Ovary (tissue), 7 donors: ENCODE measurements at regions not wholly inside any gene's neighbourhood (a gene's known extent, or its start where the extent isn't known, plus 50 kb on each side); places are given as distances from the start of the nearest gene placed in this dataset. TPM values are rescaled to one million over a fixed set of nuclear protein-coding genes. Genes with fewer than 3 reads are reported as not detected.

Experiments
- DNase-seq, 5 donors: peaks; one replicate each; pipeline ENCODE4 v3.0.0-alpha.2; 2019 to 2020
- H3K27ac ChIP-seq, 2 donors: fragments of 200-600 bp; one replicate each; pipeline versions ENCODE4 v1.5.1 to v1.8.0; 2019 to 2022
- H3K27me3 ChIP-seq: fragments of 200-600 bp; one replicate; pipeline ENCODE4 v1.8.0; 2022
- H3K36me3 ChIP-seq: fragments of 200-600 bp; sonication (generic); one replicate; pipeline ENCODE4 v1.5.1; 2019
- H3K4me1 ChIP-seq: one replicate; pipeline ENCODE4 v1.8.1; 2013; ENCODE audit warnings: mild to moderate bottlenecking, moderate library complexity; ENCODE audit not compliant: insufficient read depth
- H3K4me3 ChIP-seq: fragments of 200-600 bp; sonication (generic); one replicate; pipeline ENCODE4 v1.5.1; 2017
- H3K9me3 ChIP-seq, 2 donors: fragments of 200-600 bp in 1 of 2; sonication (generic) in 1 of 2; one replicate each; pipeline versions ENCODE4 v1.5.1 to v1.8.1; 2013 to 2019; ENCODE audit warnings: mild to moderate bottlenecking in 1 of 2, moderate library complexity in 1 of 2
- CTCF ChIP-seq, 3 donors: fragments of 450-650 bp in 2 of 3; fragments of 200-600 bp in 1 of 3; IDR thresholded peaks; one replicate each; pipeline versions ENCODE4 v1.5.1 to v1.8.0; 2016 to 2022; ENCODE audit warnings: antibody characterized with exemption in 3 of 3, mild to moderate bottlenecking in 1 of 3
- EP300 ChIP-seq: sonication (generic); formaldehyde crosslinking; IDR thresholded peaks from one replicate; pipeline ENCODE4 v1.6.1; 2017; ENCODE audit warnings: antibody characterized with exemption
- POLR2A ChIP-seq: fragments of 450-650 bp; IDR thresholded peaks from one replicate; pipeline ENCODE4 v1.6.1; 2017; ENCODE audit warnings: antibody characterized with exemption, mild to moderate bottlenecking, moderate library complexity
- WGBS, 3 donors: extraction: QIAGEN DNeasy Blood & Tissue Kit in 1 of 3; methylation state at CpG; one replicate each; pipeline versions ENCODE4 v1.1.5 to v1.1.7; 2013 to 2017; 5-methylcytosine and 5-hydroxymethylcytosine counted together
- intact Hi-C, 4 donors: fragments of 100-400 bp; cut with DNase I; formaldehyde crosslinking; loops; one replicate each; pipeline versions ENCODE4 v1.11.0 to v1.15.1; 2022 to 2023
- small RNA-seq: library from RNA; depleted of rRNA; stranded (forward); fragments of <200 nt; gene quantifications from one replicate; pipeline ENCODE3, GENCODE V24; 2016
- donor health status: DM: no; HTN: no; CAD: no; lungs with moderate emphysema.
- donor health status: DM: no; HTN: no; CAD: no.
- donor health status: Bipolar disorder and iron deficiency.
- donor health status: DM: no; HTN: no; CAD: no.
- donor health status: DM: yes; HTN: yes; CAD: no.

GRCh38 chr1:218217040-218217439, 68.1 kb upstream of the RRP15 start:
- H3K36me3 ChIP-seq: no peaks in the 10 kb centered on the region
- intact Hi-C loops: no loop called here
- H3K4me1 ChIP-seq: no peaks in the 10 kb centered on the region
- no peak overlapping the region for H3K27ac ChIP-seq
- DNase-seq: no peak
- H3K9me3 ChIP-seq: no peaks in the 10 kb centered on the region
- TF ChIP-seq POLR2A (no peak), CTCF (IDR thresholded peaks at IDR 0.05) (no peak), EP300 (no peak)
- no peaks in the 10 kb centered on the region for H3K27me3 ChIP-seq
- WGBS, 3 donors: 37 to 48% (median 45%) methylated on average over 4 of the region's 4 CpGs
- no peak overlapping the region for H3K4me3 ChIP-seq

- Histone ChIP-seq H3K9me3 (no peaks in the 10 kb centered on the region), H3K27ac (no peak overlapping the region), H3K27me3 (no peaks in the 10 kb centered on the region), H3K4me1 (no peaks in the 10 kb centered on the region), H3K4me3 (no peak overlapping the region), H3K36me3 (no peaks in the 10 kb centered on the region)
- DNase-seq: no peak
- intact Hi-C loops: no loop called here
- TF ChIP-seq EP300: no peak
- 8 to 18% (median 8%) methylated on average over 2 of the region's 2 CpGs for WGBS, 3 donors
These were observed 65.6 kb upstream of the RRP15 start for GRCh38 chr1:218219460-218219859.

- H3K36me3 ChIP-seq: no peaks in the 10 kb centered on the region
- no peaks in the 10 kb centered on the region for H3K4me1 ChIP-seq
- no peak for TF ChIP-seq POLR2A
- TF ChIP-seq CTCF (IDR thresholded peaks at IDR 0.05): no peak
- no peak for TF ChIP-seq EP300
- DNase-seq: no peak
- H3K27me3 ChIP-seq: no peaks in the 10 kb centered on the region
- intact Hi-C loops: loop anchor here in 1 of 4 donors (2.0 kb wide), 1 partner anchor 15 kb away; no protein-coding TSS in a partner anchor
- WGBS, 3 donors: 54 to 68% (median 66%) methylated on average over 1 of the region's 1 CpG
- no peaks in the 10 kb centered on the region for H3K9me3 ChIP-seq
- H3K27ac ChIP-seq: no peak overlapping the region
- no peak overlapping the region for H3K4me3 ChIP-seq
These were observed 61.0 kb upstream of the RRP15 start for GRCh38 chr1:218224101-218224500.

- Histone ChIP-seq H3K27me3 (no peaks in the 10 kb centered on the region), H3K4me1 (no peaks in the 10 kb centered on the region), H3K9me3 (no peaks in the 10 kb centered on the region), H3K36me3 (no peaks in the 10 kb centered on the region), H3K4me3 (no peak overlapping the region), H3K27ac (no peak overlapping the region)
- DNase-seq: no peak
- intact Hi-C loops: no loop called here
- 81 to 88% (median 83%) methylated on average over 5 of the region's 5 CpGs for WGBS, 3 donors
- no peak for TF ChIP-seq POLR2A
- TF ChIP-seq CTCF (IDR thresholded peaks at IDR 0.05): no peak
- no peak for TF ChIP-seq EP300
These were observed 59.1 kb upstream of the RRP15 start for GRCh38 chr1:218226005-218226404.

Small RNA genes in the stretch of these regions (small RNA-seq; reads per million reads assigned to genes)
- gene RNU1-141P: not detected
